Suprapubic skin (tissue), 4 donors: ENCODE measurements at regions not wholly inside any gene's neighbourhood (a gene's known extent, or its start where the extent isn't known, plus 50 kb on each side); places are given as distances from the start of the nearest gene placed in this dataset.

Source experiments
- DNase-seq, 2 donors: peaks; one replicate each; pipeline ENCODE4 v3.0.0-alpha.2; 2019; ENCODE audit warnings: low spot score in 2 of 2
- H3K27ac ChIP-seq: fragments of 200-600 bp; sonication (generic); one replicate; pipeline ENCODE4 v1.5.1; 2019
- H3K27me3 ChIP-seq: fragments of 200-600 bp; sonication (generic); one replicate; pipeline ENCODE4 v1.5.1; 2019
- H3K36me3 ChIP-seq: fragments of 200-600 bp; sonication (generic); one replicate; pipeline ENCODE4 v1.5.1; 2019
- H3K4me1 ChIP-seq: fragments of 200-600 bp; sonication (generic); one replicate; pipeline ENCODE4 v1.5.1; 2019
- H3K4me3 ChIP-seq: fragments of 200-600 bp; sonication (generic); one replicate; pipeline ENCODE4 v1.5.1; 2019; ENCODE audit warnings: mild to moderate bottlenecking
- H3K9me3 ChIP-seq: fragments of 200-600 bp; sonication (generic); one replicate; pipeline ENCODE4 v1.5.1; 2019
- EP300 ChIP-seq: sonication (generic); formaldehyde crosslinking; IDR thresholded peaks from one replicate; pipeline ENCODE4 v1.6.1; 2017; ENCODE audit warnings: antibody characterized with exemption
- POLR2A ChIP-seq, 2 donors: fragments of 450-650 bp; IDR thresholded peaks; one replicate each; pipeline ENCODE4 v1.6.1; 2017; ENCODE audit warnings: antibody characterized with exemption in 2 of 2, mild to moderate bottlenecking in 2 of 2, moderate library complexity in 2 of 2
- POLR2AphosphoS5 ChIP-seq, 3 donors: sonication (generic); formaldehyde crosslinking; IDR thresholded peaks; one replicate each; pipeline ENCODE4 v1.6.1; 2017; ENCODE audit warnings: antibody characterized with exemption in 3 of 3
- WGBS: methylation state at CpG from one replicate; pipeline ENCODE4 v1.1.5; 2018; 5-methylcytosine and 5-hydroxymethylcytosine counted together
- TF ChIP-seq, protein P1 (sequence below), 2 donors: fragments of 200-600 bp in 1 of 2; fragments of 450-650 bp in 1 of 2; sonication (generic) in 1 of 2; IDR thresholded peaks; one replicate each; pipeline ENCODE4 v1.5.1; 2016 to 2019; ENCODE audit warnings: antibody characterized with exemption in 2 of 2, mild to moderate bottlenecking in 1 of 2, moderate library complexity in 1 of 2

DNA sequence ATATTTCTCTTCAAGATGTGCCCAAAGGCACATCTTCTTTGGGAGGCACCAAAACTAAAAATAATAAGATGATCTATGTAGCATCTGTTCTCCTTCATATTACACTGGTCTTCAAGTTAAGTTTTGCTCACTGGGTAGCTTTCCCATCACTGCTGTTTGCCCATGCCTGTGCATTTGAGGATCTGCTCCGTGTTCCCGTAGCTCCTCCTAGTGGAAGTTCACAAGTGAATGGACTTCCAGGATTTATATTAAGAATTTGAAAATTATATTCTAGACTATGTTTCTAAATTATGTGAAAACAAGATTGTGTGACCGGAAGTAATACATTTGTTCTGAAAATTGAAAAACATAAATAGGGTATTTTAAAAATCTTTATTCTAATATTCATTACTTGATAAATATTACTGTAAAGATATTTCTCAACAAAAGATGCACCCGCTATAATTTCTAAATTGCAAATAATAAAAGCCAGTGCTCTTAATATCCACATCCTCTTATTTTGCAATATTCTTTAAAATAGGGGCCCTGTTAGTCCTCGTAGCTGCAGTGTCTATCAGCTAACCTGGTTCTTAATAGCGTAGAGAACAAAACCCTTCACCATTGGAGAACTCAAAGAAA lies 147.7 kb downstream of the RBM46 start:
- 61% methylated on average over 6 of the region's 6 CpGs for WGBS
- no peaks in the 10 kb centered on the region for H3K36me3 ChIP-seq
- H3K4me1 ChIP-seq, result no peaks in the 10 kb centered on the region
- H3K9me3 ChIP-seq, result peaks cover 4% of the 10 kb centered on the region
- H3K27ac ChIP-seq, result no peak overlapping the region
- H3K4me3 ChIP-seq, result no peak overlapping the region
- DNase-seq, result no peak
- no peaks in the 10 kb centered on the region for H3K27me3 ChIP-seq
- TF ChIP-seq POLR2A (IDR thresholded peaks at IDR 0.05) (no peak), POLR2AphosphoS5 (IDR thresholded peaks at IDR 0.05) (no peak), EP300 (no peak)
- TF ChIP-seq, protein P1, sequence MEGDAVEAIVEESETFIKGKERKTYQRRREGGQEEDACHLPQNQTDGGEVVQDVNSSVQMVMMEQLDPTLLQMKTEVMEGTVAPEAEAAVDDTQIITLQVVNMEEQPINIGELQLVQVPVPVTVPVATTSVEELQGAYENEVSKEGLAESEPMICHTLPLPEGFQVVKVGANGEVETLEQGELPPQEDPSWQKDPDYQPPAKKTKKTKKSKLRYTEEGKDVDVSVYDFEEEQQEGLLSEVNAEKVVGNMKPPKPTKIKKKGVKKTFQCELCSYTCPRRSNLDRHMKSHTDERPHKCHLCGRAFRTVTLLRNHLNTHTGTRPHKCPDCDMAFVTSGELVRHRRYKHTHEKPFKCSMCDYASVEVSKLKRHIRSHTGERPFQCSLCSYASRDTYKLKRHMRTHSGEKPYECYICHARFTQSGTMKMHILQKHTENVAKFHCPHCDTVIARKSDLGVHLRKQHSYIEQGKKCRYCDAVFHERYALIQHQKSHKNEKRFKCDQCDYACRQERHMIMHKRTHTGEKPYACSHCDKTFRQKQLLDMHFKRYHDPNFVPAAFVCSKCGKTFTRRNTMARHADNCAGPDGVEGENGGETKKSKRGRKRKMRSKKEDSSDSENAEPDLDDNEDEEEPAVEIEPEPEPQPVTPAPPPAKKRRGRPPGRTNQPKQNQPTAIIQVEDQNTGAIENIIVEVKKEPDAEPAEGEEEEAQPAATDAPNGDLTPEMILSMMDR (IDR thresholded peaks at IDR 0.05), result no peak

DNA sequence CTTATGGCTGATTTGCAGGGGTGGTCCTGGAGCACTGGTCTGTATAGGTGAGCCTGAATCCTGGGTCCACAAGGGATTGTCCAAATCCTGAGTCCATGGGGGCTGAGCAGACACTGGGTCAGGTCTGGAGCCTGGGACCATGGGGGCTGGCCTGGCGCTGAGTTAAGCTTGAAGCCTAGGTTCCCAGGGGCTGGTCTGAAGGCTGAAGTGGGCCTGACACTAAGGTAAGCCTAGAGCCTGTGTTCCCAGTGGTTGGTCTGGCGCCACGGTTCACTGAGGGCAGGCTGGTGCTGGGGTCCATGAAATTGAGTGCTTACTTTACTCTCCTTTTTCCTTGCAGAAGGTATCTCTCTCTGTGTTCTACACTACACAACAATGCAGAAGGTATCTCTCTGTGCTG lies 155.8 kb downstream of the RBM46 start:
- Histone ChIP-seq H3K4me3 (no peak overlapping the region), H3K4me1 (no peaks in the 10 kb centered on the region), H3K36me3 (no peaks in the 10 kb centered on the region), H3K27ac (no peak overlapping the region), H3K27me3 (no peaks in the 10 kb centered on the region), H3K9me3 (peaks cover 5% of the 10 kb centered on the region)
- no peak for DNase-seq
- 75% methylated on average over 2 of the region's 3 CpGs for WGBS
- TF ChIP-seq, protein P1 (IDR thresholded peaks at IDR 0.05), result no peak
- TF ChIP-seq EP300, result no peak

DNA sequence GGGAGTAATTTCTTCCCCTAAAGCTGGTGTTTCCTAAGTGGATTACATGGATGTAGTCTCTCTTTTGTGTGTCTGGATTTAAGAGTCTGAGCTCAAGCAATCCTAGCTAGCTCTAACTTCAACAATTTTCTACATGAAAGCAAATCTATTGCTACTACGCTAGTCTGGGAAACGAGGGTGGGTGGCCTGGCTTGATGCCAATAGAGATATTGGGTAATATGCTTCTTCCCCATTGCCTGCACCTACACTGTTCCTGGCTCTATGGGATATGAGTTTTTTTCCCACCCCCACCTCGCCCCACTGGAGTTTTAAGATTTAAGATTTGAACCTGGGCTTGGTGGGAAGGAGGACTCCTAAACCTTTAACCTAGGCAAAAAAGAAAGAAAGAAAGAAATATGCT lies 158.8 kb downstream of the RBM46 start:
- Histone ChIP-seq H3K27ac (no peak overlapping the region), H3K9me3 (no peaks in the 10 kb centered on the region), H3K36me3 (no peaks in the 10 kb centered on the region), H3K27me3 (no peaks in the 10 kb centered on the region), H3K4me1 (no peaks in the 10 kb centered on the region), H3K4me3 (no peak overlapping the region)
- TF ChIP-seq, protein P1 (IDR thresholded peaks at IDR 0.05), result no peak
- TF ChIP-seq POLR2AphosphoS5 (IDR thresholded peaks at IDR 0.05), result no peak
- TF ChIP-seq POLR2A (IDR thresholded peaks at IDR 0.05), result no peak
- TF ChIP-seq EP300, result no peak
- WGBS, result 51% methylated on average over 3 of the region's 3 CpGs
- no peak for DNase-seq

DNA sequence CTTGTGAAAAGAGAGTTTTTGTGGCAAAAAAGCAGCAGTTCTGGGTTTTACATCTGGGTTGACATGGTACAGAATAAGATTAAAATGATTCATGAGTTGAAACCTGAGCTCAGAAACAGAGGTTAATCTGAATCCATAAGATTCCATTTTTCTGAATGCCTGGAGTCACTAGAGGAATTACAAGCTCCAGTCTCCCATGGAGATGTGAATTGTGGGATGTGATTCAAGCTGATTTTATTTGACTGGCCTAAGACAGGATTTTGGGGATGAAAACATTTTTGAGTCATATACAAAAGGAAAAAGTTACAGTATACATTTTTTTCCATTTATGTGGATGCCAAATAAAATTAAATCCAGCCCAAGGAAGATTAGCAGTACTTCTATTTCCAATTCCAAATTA lies 161.1 kb downstream of the RBM46 start:
- no peak for TF ChIP-seq POLR2A (IDR thresholded peaks at IDR 0.05)
- no peak for TF ChIP-seq POLR2AphosphoS5 (IDR thresholded peaks at IDR 0.05)
- TF ChIP-seq EP300, result no peak
- TF ChIP-seq, protein P1 (IDR thresholded peaks at IDR 0.05), result no peak
- no peak for DNase-seq
- H3K4me3 ChIP-seq, result no peak overlapping the region
- H3K27me3 ChIP-seq, result no peaks in the 10 kb centered on the region
- no peaks in the 10 kb centered on the region for H3K4me1 ChIP-seq
- H3K36me3 ChIP-seq, result no peaks in the 10 kb centered on the region
- H3K27ac ChIP-seq, result no peak overlapping the region
- no peaks in the 10 kb centered on the region for H3K9me3 ChIP-seq

DNA sequence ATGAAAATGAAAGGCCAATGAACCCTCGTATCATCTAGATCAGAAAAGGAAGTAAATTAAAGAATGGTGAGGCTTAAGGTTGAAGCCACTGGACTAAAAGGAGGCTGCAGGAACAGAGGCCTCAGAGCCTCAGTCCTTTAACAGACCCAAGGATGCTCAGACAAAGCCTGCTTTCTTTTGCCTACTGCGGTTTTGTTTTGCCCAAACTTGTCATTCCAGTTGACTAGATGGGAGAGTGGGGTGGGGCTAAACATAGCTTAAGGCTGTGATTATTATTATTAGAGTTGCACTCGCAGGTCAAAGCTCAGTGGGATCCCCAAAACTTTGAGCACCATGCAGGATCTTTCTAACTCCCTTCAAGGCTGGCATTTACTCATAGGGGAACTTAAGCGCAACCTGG lies 163.9 kb downstream of the RBM46 start:
- TF ChIP-seq EP300 (no peak), POLR2AphosphoS5 (IDR thresholded peaks at IDR 0.05) (no peak), POLR2A (IDR thresholded peaks at IDR 0.05) (no peak)
- TF ChIP-seq, protein P1 (IDR thresholded peaks at IDR 0.05), result no peak
- Histone ChIP-seq H3K36me3 (no peaks in the 10 kb centered on the region), H3K9me3 (no peaks in the 10 kb centered on the region), H3K27ac (no peak overlapping the region), H3K27me3 (no peaks in the 10 kb centered on the region), H3K4me1 (no peaks in the 10 kb centered on the region), H3K4me3 (no peak overlapping the region)
- DNase-seq, result no peak
- WGBS, result 73% methylated on average over 4 of the region's 4 CpGs
